ENCODE measurements at regions not wholly inside any gene's neighbourhood (a gene's known extent, or its start where the extent isn't known, plus 50 kb on each side); places are given as distances from the start of the nearest gene placed in this dataset.

- TF ChIP-seq CTCF (IDR thresholded peaks at IDR 0.05) (no peak), REST (IDR thresholded peaks at IDR 0.05) (no peak), POLR2A (IDR thresholded peaks at IDR 0.05; ENCODE audit: low read length) (no peak)
- TF ChIP-seq, protein P1, sequence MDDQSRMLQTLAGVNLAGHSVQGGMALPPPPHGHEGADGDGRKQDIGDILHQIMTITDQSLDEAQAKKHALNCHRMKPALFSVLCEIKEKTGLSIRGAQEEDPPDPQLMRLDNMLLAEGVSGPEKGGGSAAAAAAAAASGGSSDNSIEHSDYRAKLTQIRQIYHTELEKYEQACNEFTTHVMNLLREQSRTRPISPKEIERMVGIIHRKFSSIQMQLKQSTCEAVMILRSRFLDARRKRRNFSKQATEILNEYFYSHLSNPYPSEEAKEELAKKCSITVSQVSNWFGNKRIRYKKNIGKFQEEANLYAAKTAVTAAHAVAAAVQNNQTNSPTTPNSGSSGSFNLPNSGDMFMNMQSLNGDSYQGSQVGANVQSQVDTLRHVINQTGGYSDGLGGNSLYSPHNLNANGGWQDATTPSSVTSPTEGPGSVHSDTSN (IDR thresholded peaks at IDR 0.05): no peak
Measured at GRCh38 chr10:20494474-20494873, 402.6 kb downstream of the NEBL start.

Measured in A549 (cell line).